VCaP (cell line): ENCODE measurements at regions not wholly inside any gene's neighbourhood (a gene's known extent, or its start where the extent isn't known, plus 50 kb on each side); places are given as distances from the start of the nearest gene placed in this dataset.
"Not testable (repeated sequence)": the region's sequence is repeated elsewhere in the genome, so short reads cannot be mapped to it uniquely, and the experiment has no call there.

Experiments used
- H3K27ac ChIP-seq: fragments of 450-650 bp; 2 replicates; pipeline ENCODE4 v1.5.1; 2017
- TF ChIP-seq, protein P1 (sequence below): fragments of 450-650 bp; conservative IDR thresholded peaks from 2 replicates; pipeline ENCODE4 v1.5.1; 2017; ENCODE audit warnings: mild to moderate bottlenecking, moderate library complexity

DNA sequence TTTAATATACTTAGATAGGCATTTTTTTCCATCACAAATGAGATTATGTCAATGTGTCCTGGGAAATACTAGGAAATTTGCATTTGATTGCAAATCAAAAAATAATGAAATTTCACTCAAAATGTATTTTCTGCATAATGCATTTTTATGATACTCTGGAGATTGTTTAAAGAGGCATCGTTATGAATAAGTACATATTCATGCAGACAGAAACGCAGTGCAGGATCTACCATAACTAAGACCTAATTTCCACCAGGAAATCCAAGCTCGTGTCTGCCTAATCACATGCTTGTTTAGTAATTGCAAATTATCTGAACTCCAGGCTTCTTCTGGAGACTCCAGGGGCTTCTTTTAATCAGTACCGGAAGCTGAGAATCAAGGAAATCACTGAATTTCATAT is 163.5 kb upstream of the MXRA5 start:
- no peak overlapping the region for H3K27ac ChIP-seq
- TF ChIP-seq, protein P1, sequence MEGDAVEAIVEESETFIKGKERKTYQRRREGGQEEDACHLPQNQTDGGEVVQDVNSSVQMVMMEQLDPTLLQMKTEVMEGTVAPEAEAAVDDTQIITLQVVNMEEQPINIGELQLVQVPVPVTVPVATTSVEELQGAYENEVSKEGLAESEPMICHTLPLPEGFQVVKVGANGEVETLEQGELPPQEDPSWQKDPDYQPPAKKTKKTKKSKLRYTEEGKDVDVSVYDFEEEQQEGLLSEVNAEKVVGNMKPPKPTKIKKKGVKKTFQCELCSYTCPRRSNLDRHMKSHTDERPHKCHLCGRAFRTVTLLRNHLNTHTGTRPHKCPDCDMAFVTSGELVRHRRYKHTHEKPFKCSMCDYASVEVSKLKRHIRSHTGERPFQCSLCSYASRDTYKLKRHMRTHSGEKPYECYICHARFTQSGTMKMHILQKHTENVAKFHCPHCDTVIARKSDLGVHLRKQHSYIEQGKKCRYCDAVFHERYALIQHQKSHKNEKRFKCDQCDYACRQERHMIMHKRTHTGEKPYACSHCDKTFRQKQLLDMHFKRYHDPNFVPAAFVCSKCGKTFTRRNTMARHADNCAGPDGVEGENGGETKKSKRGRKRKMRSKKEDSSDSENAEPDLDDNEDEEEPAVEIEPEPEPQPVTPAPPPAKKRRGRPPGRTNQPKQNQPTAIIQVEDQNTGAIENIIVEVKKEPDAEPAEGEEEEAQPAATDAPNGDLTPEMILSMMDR, result no peak

DNA sequence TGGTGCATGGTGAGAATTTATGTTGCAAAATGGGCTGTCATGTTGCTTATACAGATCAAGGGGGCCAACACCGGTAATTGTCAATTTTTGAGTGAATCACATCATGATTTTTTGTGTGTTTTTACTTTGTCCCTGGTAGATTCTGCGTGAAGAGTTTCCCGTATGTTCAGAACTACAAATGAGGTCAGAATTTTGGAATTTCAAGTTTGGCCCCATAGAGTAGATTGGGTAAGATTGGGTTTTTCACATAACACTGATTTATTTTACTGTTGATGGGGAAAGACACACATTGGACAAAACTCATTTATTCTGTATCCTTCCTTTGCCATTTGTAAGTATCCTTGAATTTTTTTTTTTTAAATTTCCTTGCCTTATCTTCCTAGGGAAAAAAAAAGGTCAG is 158.5 kb upstream of the MXRA5 start:
- TF ChIP-seq, protein P1, result no peak
- H3K27ac ChIP-seq, result no peak overlapping the region

DNA sequence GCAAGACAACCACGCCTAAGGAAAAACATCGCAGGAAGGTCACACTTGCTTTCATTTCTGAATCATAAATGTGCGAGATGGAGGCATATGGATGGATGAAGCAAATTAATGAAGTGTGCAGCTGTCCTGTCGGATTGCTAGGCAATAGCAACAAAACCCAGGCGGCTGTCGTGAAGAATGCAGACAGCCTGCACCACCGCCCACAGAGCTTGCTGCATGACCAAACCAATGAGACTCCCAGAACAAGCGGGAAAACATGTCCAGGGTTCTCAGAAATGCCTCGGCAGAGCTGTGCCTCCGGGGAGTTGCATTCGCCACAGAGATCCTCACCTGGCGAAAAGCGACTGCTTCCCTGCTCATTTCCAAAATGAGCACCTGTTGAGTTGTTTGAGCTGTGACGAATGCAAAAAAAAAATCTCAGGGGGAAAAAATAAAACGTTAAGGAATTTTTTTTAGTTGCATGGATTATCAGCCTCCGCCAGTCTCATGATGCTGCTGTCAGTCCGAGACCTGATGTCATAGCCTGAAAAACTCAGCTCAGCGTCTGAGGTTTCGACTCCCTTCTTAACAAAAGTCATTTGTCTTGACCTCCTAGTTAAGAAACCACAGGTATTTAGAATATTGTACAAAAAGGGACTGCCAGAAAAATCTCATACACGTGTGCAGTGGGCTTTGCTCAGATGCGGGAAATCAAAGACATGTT is 155.5 kb upstream of the MXRA5 start:
- TF ChIP-seq, protein P1, result no peak
- H3K27ac ChIP-seq, result no peak overlapping the region

DNA sequence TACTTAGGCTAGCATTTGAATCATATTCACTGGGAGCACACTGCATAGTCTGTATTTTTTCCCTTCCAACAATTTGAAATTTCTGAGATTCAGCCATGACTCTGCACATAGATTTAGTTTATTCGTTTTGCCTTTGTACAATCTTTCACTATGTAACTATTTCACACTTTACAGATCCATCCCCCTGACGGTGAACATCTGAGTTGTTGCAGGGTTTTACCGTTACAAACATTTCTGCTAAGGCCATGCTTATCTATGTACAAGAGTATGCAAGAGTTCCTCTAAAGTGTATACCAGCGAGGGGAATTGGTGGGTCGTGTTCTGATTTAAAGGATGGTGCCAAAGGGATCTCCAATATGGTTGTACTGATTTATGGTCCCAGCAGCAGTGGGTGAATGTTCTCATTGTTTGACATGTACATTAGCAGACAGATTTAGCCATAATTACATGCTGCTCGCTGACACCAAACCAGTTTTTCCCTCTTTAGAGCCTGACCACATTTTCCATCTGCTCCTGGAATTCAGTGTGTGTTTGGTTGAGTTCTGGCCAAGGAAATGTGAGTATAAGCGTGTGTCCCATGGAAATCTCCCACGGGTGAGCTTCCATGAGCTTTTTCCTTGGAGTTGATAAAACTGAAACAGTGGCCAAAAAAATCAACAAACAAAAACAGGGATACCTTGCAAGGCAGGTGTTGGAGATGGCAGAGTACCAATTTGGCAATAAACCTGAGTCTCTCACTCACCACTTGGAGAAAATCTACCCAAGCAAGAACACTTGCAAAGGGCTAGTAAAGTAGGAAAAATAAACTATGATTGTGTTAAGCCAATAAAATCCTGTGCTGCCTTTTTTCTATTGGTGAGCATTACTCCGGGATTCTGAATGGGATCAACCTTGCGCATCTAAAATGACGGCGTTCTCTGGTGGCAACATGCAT is 149.7 kb upstream of the MXRA5 start:
- H3K27ac ChIP-seq, result not testable (repeated sequence)

DNA sequence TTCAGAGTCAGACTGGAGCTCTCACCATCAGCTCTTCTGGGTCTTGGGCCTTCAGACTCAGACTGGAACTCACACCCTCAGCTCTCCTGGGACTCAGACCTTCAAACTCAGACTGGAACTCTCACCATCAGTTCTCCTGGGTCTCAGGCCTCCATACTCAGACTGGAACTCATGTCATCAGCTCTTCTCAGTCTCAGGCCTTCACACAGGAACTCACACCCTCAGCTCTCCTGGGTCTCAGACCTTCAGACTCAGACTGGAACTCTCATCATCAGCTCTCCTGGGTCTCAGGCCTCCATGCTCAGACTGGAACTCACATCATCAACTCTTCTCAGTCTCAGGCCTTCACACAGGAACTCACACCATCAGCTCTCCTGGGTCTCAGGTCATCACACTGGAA is 147.2 kb upstream of the MXRA5 start:
- TF ChIP-seq, protein P1, result no peak
- H3K27ac ChIP-seq, result no peak overlapping the region

DNA sequence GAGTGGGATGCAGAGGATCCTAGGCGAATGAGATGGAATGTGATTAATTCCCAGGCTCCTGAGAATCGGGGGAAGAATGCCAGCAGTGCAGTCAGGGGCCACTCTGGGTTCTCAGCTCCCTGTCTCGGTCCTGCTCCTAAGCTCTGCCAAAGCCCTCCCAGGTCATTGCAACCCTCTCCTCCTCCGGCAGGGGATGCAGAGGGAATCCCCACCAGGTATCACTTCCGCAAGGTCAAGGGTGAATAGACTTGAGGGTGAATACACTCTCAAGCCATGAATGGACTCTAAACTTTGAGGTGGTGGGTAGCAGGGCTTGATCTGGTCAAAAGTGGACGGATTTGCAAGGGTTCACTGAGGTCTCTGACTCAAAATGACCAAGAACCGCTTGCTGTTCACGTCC is 139.3 kb upstream of the MXRA5 start:
- no peak overlapping the region for H3K27ac ChIP-seq
- TF ChIP-seq, protein P1, result no peak

DNA sequence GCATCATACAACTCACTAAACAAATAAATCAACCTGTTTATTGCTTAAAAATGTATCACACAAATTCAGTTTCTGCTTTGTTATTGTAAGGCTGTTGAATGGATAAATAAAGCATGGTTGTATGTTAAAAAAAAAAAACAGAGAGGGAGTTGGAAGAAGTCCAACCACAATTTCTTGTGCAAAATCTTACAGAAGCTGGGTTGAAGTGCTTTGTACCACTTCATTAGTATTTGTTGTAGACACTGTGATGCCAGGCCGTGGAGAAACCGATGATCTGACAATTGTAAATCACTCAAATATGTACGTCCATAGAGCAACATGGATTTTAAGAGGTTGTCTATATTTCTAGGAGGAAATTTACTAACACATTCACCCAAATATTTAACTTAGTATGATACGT is 132.6 kb upstream of the MXRA5 start:
- TF ChIP-seq, protein P1, result no peak
- H3K27ac ChIP-seq, result no peak overlapping the region

DNA sequence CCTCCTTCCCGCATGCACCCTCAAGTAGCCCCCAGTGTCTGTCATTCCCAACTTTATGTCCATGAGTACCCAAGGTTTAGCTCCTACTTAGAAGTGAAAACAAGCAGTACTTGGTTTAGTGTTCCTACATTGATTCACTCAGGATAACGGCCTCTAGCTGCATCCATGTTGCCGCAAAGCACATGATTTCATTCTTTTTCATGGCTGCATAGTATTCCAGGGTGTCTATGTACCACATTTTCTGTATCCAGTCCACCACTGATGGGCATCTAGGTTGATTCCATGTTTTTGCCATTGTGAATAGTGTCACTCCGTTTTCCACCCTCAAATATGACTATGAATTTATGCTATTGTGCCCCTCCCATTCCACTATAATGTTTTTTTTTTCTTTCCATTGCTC is 130.5 kb upstream of the MXRA5 start:
- no peak overlapping the region for H3K27ac ChIP-seq

DNA sequence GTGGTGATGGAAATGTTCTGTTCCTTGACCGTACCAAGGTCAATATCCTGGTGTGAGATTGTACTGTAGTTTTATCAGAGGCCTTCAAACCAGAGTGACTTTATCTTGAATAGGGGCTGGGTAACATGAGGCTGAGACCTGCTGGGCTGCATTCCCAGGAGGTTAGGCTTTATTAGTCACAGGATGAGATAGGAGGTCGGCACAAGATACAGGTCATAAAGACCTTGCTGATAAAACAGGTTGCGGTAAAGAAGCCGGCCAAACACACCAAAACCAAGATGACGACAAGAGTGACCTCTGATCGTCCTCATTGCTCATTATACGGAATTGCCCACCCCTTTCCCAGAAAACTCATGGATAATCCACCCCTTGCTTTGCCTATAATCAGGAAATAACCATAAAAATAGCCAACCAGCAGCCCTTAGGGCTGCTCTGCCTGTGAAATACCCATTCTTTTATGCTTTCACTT is 123.8 kb upstream of the MXRA5 start:
- H3K27ac ChIP-seq, result not testable (repeated sequence)

More for the DNA sequence above, 130.5 kb upstream of the MXRA5 start:
- TF ChIP-seq, protein P1, result no peak
